AG20443 (cell line): ENCODE measurements at regions not wholly inside any gene's neighbourhood (a gene's known extent, or its start where the extent isn't known, plus 50 kb on each side); places are given as distances from the start of the nearest gene placed in this dataset.

ENCODE experiments used
- DNase-seq: peaks from one replicate; pipeline ENCODE4 v3.0.0; 2012; ENCODE audit warnings: low spot score, mixed read lengths

DNA sequence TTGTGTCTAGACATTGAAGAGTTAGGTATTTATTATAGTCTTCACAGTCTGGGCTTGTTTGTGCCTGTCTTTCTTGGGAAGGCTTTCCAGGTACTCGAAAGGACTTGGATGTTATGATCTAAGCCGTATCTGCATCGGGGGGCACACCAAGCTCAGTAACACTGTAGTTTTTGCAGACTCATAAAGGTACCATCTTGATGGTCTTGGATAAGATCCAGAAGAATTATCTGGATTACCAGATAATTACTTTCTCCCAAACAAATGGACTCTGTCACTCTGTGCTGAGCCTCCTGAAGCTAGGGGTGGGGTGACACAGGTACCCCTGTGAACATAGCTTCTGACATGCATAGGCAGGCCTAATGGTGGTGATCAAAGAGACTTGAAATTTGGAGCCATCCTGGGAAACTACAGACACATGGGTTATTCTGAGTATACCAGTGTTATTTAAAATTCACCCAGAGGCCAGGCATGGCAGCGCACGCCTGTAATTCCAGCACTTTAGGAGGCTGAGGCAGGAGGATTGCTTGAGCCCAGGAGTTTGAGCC, 238.6 kb upstream of the TPM1 start:
- no peak for DNase-seq

DNA sequence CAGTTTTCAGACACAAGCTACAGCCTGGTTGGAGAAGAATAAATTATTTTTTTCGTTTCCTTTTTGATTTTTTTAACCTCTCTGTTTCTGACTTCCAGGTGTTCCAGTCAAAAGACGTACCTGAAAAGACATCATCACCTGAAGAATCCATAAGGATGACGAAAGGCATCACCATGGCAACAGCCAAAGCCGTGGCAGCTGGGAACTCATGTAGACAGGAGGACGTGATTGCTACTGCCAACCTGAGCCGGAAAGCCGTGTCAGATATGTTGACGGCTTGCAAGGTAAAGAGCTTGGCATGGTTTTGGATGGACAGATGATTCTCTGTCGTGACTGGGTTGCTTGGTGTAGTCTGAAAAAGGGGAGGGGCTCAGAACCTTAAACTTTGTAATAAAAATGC, 237.0 kb upstream of the TPM1 start:
- DNase-seq, result no peak

DNA sequence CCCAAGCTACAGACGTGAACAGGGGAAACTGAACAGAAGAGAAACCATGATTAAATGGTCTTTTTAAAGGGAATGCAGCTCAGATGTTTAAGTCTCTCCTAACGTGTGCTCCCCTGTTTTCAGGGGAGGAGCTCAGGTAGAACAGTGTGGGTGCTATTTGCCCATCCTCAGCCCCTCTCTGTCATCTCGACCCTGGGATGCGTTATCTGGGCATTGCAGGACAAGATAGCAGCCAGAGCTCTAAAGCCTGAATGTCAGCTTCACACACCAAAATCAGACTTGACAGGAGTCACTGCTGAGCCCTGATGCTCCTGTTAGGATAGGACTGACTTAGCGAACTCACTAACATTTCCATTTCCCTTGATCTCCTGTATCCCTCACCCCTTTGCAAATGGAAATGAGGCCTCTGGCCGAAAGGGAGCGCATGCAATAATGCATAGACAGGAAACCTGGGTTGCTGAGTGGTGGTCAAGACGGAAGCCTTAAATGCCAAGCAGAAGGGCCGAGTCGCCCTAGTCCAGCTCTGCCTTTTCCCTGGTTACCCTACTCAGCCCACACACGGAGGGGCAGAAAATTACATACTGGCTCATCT, 234.9 kb upstream of the TPM1 start:
- DNase-seq, result no peak

DNA sequence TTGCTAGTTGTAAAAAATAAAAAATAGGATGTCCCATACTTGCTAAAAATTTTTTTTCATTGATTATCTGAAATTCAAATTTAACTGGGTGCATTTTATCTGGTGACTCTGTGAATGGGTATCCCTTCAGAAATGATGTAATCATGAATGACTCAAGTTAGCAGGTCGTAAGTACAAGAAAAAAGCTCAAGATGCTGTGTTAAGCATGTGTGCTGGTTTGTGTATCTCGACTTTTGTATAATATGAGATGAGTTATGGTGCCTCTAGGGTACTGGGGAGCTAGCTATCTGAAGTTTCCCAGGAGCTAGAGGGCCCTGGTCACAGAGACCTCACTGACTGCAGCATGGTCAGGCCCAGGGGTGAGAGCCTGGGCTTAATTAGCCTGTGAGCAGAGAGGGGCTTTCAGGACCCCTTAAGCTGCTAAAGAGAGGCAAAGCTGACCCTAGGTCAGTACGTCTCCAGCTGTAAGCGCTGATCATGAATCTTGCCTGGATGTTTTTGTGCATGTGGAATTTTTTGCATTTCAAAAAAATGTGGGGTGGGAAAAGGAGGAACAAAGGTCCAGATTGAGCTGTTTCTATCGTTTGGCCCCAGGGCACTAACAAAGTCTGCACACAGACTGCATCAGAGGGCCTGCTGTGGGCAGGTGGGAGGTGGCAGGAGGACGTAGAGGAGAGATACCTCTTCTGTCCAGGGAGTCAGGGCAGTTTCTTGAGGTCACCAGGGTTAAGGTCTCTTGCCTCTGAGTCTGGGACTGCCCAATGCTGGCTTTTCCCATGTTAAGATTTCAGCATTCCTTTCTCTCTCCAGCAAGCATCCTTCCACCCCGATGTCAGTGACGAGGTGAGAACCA, 233.2 kb upstream of the TPM1 start:
- peak; percentile 66 for DNase-seq

DNA sequence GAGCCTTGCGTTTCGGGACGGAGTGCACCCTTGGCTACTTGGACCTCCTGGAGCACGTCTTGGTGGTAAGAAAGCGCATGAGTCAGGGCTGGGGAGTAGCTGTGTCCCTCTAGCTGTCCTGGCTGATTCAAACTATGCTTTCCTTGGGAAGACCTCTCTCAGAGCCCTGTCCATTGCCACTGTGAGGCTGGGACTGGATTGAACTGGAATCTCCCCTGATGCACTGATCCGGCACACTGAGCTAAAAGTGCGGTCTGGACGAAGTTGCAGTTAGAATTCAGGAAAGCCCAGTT, 232.6 kb upstream of the TPM1 start:
- no peak for DNase-seq

DNA sequence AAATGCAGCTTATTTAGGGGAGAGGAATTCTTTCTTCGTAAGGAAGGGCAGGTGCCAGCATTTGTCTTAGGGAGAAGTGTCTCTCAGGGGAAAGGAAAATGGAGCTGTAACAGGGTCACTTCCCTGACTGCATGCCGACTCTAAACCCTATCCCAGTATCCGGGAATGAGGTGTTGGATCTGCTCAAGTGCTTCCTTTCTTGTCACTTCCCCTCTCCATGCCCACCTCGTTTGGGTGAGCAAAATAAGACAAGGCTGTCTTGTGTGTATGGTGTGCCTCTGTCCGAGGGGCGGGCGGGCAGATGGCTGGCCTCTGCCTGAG, 230.1 kb upstream of the TPM1 start:
- DNase-seq, result no peak

DNA sequence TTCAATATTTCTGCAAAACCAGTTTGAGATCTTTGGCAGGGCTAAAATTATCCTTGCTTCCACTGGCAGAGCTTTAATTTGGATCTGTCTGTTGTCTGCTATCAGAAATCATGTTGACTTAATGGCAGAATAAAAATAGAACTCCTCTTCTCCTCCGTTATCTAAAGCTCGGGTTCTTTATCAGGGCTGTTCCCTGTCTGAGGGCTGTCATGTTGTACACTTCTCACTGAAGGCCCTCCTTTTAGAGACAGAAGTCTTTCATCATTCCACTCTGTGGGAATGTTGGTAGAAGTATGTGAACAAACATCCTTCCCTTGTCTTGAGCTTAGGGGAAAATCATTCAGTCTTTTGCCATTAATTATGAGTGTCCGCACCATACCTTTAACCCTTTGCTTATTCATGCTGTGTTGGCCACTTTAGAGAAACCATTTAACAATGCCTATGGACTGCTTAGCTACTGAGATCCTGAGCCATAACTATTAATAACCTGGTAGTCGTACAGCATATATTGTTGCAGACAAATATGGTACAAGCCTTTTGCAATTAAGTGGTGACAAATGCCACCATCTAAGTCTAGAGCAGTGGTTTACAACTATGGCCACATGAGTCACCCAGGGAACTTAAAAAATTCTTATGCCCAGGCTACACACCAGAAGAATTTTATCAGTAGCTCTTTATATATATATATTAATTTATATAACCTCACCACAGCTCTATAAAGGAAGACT, 226.0 kb upstream of the TPM1 start:
- no peak for DNase-seq

DNA sequence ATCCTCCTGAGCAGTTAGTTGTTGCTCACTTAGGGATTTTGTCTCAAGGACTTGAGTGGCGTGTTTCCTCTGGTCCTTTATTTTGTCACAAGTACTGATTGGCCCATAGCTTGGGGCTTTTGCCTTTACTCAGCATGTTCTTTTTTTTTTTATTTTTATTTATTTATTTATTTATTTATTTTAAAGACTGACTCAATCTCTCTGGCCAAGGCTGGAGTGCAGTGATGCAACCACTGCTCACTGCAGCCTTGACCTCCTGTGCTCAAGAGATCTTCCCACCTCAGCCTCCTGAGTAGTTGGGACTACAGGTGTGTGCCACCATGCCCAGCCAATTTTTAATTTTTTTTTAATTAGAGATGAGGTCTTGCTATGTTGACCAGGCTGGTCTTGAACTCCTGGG, 223.9 kb upstream of the TPM1 start:
- DNase-seq, result no peak

DNA sequence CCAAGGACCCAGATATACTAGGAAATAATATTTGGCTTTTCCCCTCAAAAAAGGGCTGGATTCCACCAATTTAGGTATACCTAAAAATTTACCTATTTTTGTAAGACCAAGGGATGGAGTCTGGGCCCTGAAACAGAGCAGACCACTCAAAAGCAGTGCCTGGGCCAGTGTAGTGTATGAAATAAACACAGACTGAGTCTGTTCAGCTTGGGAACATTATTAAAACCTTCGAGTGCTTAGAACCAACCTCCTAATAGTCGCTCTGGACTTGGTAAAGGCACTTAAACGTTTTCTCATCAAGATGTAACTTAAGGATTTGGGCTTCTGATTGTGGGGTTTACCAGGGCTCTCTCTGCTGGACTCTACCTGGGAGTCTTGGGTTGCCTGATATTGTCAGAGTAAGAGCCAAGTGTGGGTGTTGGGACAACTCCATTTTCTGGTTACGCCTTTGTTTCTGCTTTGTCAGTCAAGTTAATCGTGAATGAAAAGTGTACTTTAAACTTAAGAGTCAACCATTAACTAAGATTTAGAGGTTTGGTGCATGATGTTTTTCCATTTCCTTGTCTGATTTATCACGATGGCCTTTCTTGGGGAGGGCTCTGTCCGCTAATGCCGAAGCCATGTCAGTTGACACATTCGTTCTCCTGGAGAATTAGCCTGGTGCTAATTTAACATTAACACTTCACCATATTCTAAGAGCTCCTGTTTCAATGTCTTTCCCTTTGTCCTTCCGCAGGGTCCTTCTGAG, 221.0 kb upstream of the TPM1 start:
- no peak for DNase-seq

DNA sequence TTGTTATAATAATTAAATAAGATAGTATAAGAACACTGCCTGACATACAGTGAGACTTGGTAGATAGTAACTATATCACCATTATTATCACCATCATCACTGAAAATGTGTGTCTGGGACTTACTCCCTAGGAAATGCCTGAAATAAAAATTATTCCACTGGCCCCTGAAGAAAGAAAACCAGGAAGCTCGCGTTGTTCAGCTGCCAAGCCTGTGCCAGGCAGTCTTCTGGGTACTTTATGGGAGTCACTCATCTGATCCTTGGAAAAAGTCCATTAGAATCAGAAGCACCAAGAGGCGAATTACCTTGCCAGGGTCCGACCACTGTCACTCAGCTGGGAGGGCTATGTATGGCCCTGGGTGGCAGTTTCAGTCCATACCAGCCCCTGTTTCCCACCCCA, 220.3 kb upstream of the TPM1 start:
- no peak for DNase-seq

DNA sequence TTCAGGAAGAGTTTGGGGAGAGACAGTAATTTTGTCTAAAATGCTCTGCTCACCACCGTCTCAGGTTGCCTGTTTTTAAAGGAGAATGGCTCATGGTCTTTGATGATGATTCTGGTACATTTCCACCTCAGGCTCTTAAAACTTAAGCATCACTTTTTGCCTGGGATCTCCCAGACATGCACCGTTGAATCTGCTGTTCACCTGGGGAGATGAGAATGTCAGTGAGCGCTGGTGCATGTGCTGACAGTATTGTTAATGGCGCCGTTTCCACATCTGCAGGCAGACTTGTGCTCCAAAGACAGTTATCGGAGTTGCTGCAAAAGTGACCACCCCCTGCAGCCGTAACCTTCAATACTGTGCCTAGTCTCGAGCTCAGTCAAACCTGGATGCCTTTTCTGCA, 219.0 kb upstream of the TPM1 start:
- DNase-seq, result no peak

DNA sequence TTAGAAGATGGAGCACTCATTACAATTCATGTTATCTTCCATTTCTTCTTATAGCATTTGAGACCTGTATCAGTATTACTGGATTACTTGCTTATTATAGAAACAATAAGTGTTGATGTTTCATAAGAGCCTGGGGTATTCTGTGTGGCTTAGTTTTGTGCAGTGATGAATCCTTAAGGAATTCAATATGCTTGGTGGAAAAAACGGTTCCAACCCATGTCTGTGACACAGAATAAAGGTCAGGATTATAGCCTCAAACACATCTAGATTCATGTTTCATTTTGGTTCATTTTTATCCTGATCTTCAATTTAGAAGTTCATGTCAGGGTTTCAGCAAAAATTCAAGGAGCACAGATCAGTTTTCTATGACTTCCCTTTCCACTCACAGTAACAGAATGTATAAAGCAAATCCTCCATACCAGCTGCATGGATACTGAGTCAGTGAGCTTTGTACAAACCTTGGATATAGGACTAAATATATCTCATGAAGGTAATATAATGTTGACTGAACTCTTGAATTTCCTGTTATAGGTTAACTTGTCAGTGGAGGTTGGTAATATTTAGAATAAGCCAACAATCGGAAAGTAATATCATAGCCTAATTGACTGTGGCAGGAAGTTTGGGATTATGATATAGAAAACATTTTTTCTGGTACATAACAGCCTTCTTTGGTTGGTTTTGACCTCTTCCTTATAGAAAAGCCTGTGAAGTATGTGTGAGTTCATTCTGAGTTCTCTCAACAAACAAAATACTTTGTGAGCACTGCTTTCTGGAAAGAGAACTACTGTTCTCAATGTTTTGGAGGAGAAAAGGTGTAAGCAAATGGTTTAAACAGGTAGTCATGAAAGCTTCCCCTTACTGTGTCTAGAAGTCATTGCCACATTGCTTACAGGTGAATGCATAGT, 218.2 kb upstream of the TPM1 start:
- peak; percentile 72 for DNase-seq

DNA sequence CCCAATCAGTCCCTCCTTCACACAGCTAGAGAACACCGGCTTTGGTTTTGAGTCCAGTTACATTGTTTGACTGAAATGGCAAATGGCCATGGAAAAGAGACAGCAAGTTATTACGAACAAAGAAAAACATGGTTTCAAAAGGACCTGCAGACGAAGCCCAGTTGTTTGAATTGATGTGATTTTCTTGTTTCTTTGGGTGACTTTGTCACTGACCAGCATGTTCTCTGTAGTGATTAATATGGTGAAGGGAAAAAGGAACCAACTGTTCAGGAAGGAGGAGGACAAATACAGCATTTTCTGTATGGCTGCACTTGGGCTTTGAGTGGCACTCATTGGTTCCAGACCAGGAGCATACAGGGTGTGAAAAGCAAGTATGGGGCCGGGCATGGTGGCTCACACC, 217.4 kb upstream of the TPM1 start:
- DNase-seq, result no peak

DNA sequence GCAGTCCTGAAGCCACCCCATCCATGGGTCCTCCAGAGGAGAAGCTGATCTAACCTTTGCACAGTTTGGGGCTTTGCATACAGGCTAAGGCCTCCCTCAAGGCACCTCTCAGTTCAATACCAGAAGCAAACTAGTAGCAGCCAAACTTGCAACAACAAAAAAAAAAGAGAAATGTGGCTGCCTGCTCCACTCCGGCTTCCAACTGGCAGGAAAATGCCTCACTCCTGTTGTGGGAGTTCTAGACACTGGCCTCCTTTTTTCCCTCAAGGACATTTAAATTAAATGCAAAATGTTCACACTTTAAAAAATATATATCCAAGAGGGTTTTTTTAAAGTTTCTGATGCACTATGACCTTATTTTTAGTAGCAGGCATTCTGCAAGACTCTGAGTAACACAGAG, 216.0 kb upstream of the TPM1 start:
- no peak for DNase-seq

DNA sequence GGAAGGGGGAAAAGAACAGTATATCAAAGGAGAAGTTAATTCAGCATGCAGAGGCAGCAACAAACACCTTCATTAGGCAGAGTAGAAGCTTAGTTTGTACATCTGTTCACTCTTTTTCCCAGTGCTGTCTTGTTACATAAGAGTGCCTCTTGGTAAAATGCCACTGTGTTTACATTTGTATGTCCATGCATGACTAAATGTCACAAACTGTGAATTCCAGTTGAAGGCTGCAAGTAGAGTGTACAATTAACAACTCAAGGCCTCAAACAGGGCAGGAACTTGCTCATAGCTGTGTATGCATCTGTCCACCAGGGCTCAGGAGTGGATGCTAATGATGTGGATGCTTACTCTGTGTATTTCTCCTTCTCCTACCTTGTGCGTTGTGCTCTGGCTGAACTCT, 214.2 kb upstream of the TPM1 start:
- no peak for DNase-seq

DNA sequence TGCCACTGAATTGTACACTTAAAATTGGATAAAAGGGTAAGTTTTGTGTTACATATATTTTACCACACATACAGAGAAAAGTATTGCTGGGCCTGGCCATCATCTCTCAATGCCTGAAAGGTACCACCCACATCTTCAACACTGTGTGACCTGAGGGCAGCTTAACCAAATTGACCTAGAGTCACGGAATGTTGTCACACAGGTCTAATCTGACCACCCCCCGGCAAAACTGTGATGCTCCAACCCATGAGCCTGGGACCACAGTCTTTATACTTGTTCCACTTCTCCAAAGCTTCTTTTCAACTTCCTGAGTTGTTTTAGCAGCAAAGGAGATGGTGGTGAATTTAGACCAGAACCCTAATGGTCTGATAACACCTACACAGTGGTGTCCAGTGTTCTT, 210.3 kb upstream of the TPM1 start:
- no peak for DNase-seq

DNA sequence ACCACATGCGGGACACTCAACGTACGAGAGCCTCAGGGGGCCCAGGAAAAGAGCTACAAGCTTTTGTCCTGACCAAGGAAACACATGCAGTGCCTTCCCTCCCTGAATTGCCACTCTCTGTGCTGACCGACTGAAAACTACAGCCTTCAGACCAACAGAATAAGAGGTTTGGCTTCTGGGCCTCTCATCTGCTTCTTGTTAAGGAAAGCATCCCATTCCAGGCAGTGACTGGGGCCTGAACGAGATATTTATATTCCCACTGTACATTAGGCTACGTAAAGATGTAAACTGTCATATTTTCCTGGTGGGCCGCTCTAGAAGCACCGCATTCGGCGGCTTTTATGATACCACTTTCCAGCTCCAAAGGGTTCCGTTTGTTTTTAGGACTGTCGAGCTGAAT, 208.9 kb upstream of the TPM1 start:
- DNase-seq, result peak; percentile 46

DNA sequence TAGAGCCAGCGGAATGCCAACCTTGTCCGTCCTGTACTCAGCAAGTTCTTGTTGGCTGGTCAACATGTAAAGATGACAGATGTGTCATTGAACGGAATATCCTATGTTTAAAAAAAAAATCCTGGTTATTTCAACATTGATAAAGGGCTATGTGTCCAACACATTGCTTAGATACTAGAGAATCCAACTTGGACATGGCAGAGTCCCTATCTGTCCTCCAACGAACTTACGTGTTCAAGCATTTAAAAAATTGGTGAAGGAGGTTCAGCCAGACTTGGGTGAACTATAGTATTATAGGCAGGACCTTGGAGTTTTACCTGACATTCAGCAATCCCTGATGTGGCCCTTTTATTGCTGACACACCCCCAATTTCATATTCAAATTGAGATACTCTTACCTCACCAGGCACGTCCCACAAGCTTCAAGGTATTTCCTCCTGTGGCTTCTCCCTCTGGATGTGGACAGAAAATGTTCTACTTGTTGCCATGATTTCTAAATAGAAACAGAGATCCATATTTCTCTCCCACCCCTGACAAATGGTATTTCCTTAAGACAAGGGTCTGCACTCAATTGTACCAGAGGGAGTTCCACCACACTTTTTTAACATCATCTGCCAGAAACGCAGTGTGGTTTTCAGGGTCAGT, 207.7 kb upstream of the TPM1 start:
- no peak for DNase-seq

DNA sequence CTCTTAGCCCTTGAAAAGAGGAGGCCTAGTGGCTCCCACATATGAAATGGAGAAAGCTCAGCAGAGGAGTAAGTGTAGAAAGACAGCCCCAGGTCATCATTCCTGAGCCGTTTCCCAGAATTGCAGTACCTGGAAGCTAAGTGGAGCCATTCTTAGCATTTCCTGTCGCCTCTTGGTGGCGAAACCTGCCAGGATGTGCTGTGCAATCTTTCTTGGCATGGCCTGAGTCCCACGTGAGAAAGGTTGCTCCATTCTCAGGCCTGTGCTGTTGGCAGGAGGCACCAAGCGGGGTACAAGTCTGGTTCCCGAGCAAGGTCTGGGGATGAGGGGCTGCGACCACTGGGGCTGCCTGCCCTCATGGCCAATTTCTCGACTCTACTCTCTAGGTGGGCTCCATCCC, 207.2 kb upstream of the TPM1 start:
- DNase-seq, result no peak

DNA sequence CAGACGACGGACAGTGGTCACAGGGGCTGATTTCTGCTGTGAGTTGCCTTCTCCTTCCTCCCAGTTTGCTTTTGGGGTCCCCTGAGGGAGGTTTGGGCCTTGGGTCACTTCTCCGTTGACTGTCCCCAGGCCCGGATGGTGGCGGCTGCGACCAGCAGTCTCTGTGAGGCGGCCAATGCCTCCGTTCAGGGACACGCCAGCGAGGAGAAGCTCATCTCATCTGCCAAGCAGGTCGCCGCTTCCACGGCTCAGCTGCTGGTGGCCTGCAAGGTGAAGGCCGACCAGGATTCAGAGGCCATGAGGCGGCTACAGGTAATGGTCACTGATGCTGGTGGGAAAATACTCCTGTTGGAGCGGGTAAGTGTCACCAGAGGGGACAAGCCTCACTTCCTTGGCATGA, 206.8 kb upstream of the TPM1 start:
- DNase-seq, result no peak
